H1 (cell line): ENCODE measurements at regions not wholly inside any gene's neighbourhood (a gene's known extent, or its start where the extent isn't known, plus 50 kb on each side); places are given as distances from the start of the nearest gene placed in this dataset.

Experiments
- ATF2 ChIP-seq: IDR thresholded peaks from 2 replicates; pipeline ENCODE4 v1.6.1; 2012; ENCODE audit warnings: low read length, inconsistent platforms
- EGR1 ChIP-seq: IDR thresholded peaks from 2 replicates; pipeline ENCODE4 v1.6.1; 2011; ENCODE audit warnings: low read depth, low read length, borderline replicate concordance
- HDAC2 ChIP-seq, 2 experiments: fragments of 300-600 bp in 1 of 2; sonication (generic) in 1 of 2; IDR thresholded peaks; 2 replicates each; pipeline ENCODE4 v1.6.1; 2011 to 2012; ENCODE audit warnings: low read depth in 2 of 2, low read length in 2 of 2, mild to moderate bottlenecking in 2 of 2, moderate library complexity in 2 of 2, borderline replicate concordance in 1 of 2, inconsistent platforms in 1 of 2
- KDM1A ChIP-seq: fragments of 200-600, 300-600 bp; sonication (generic); IDR thresholded peaks from 2 replicates; pipeline ENCODE4 v1.7.1; 2016; ENCODE audit warnings: mild to moderate bottlenecking, low read length, borderline replicate concordance
- RNF2 ChIP-seq: fragments of 200-900, 300-1000 bp; sonication (generic); IDR thresholded peaks from 2 replicates; pipeline ENCODE4 v1.7.1; 2016; ENCODE audit warnings: borderline replicate concordance, low read depth, mild to moderate bottlenecking, antibody characterized with exemption, low read length; ENCODE audit not compliant: poor library complexity, severe bottlenecking; ENCODE audit errors: missing control alignments

GRCh38 chr1:105565006-105565405, 1491.5 kb upstream of the PRMT6 start (continued):
- TF ChIP-seq ATF2 = no peak
- TF ChIP-seq RNF2 = no peak
- no peak for TF ChIP-seq EGR1
- no peak for TF ChIP-seq KDM1A
- no peak for TF ChIP-seq HDAC2 (IDR thresholded peaks at IDR 0.05; ENCODE audit: borderline replicate concordance in 1 of 2, low read depth in 2 of 2, low read length in 2 of 2)
